HG03039 (cell line): ENCODE measurements at regions not wholly inside any gene's neighbourhood (a gene's known extent, or its start where the extent isn't known, plus 50 kb on each side); places are given as distances from the start of the nearest gene placed in this dataset.
"Not testable (repeated sequence)": the region's sequence is repeated elsewhere in the genome, so short reads cannot be mapped to it uniquely, and the experiment has no call there.

Source experiments
- ATAC-seq: cut with Tn5 transposase; IDR thresholded peaks from one replicate; pipeline ENCODE4 v1.9.1; 2021; ENCODE audit warnings: mild to moderate bottlenecking, moderate library complexity; ENCODE audit not compliant: unreplicated experiment

DNA sequence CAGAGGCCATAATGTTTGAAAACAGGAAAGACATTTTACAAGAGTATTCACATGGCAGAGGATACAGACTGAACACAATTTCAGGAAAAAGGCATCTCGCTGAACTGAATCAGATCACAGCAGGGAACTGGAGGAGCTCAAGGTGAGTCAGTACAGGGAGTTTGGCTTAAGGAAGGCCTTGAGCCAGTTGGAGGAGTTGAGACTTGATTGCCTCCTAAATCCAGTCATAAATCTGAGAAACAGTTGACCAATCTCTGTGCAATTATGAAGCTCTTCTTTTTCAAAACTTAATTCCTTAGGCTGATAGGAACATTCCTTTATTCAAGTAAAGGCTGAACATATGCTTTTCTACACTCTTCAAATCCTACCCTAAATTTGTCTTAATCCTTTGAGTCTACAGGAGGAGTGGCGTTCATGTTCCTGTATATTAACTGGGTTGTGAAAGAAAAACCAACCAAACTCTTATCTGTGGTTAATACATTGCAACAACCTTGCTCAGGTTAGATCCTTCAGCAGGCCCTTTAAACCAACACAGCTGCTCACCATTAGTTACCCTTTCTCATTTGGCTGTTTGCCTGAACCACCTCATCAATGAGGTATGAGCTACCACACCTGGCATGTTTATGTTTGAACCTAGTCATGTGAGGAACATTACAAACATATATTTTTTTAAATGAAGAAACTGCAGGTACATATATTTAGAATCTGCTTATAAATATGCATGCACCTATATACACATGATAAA lies 404.1 kb upstream of the ATP11B start:
- no peak for ATAC-seq

DNA sequence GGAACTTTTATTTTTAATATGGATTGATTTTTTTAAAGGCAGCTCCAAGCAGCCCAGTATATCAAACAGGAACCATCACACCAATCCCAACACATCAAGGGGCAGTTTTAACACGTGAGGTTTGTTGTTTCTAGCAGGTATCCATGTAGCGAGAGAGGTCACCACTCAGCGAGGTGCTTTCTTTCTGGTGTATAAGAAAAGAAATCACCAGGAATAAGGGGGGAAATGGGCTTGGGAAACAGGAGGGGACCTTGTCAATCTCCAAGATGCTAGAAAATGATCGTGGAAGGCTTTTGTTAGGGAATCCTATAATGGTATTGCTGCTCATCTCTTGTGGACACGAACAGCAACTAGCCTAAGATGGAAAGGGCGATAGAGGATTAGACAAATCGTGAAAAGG lies 402.9 kb upstream of the ATP11B start:
- ATAC-seq, result no peak

DNA sequence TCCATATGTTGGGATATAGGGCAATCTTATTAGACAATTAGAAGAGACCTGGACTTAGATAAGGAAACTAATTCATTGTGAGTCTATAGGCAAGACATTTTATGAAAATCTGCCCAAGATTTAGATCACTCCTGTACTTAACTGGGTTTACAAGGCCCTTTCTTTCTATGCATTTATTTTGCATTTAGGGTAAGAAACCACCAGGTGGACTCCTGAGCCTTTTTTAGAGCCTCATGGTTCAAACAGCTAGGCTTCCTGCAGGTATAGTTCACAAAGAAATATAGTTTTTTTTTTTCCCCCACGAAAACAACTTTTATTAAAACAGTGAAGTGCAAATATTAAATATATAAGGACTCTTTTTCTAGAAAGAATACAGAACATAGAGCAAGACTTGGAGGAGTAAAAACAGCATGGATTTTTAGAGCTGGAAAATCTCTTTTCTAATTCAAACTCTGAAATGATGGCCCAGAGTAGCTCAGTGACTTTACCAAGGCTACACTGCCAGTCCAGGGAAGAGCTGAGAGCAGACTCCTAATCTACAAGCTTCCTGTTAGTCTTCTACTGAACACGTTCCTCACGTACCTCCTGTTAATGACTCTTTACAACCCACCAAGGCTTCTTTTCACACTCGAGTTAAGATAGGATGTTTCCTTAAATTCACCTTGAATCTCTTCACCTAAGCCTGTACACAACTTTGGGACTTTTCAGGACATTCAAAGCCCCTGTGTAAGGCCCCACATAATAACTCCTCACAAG lies 400.9 kb upstream of the ATP11B start:
- ATAC-seq, result no peak

DNA sequence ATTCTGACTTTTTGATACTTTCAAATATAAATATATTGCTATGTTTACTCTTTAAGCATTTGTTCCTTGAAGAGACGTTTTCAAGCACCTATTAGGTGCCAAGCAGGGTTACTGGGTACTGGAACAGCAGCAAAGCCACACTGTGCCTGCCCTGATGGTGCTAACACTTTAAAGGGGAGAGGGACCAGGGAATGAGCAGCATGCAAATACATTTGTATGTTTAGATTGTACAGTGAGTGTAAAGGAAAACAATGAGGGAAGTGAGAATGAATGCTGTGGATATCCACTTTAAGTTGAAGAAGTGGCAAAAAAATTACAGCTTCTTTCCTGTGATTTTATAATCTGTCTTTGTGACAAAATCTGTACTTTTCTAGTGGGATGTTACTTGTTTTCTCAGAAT lies 400.2 kb upstream of the ATP11B start:
- no peak for ATAC-seq

DNA sequence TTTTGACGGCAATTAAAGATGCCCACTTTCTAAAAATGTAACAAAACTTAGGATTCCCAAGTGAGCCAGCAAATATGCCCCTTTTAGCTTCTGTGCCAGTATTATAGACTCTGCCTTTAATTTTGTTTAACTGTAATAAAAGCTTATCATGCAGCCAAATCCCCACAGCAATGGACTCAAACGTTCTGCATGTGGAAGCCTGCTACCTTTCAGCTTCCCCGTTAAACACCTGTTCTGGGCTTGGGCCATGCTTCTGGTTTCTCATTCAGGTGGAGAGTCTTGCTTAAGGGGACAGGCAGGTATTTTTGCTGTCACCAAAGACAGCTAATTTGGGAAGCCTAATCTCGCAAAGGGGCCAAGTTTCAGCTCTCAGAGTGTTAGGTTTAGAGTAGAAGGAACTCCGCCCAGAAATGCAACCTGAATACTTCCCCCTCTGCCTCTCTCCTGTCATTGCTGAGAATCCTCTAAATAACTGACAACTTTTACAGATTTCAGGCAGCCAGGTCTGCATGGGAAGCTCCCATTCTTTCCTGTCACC lies 399.4 kb upstream of the ATP11B start:
- ATAC-seq, result no peak

DNA sequence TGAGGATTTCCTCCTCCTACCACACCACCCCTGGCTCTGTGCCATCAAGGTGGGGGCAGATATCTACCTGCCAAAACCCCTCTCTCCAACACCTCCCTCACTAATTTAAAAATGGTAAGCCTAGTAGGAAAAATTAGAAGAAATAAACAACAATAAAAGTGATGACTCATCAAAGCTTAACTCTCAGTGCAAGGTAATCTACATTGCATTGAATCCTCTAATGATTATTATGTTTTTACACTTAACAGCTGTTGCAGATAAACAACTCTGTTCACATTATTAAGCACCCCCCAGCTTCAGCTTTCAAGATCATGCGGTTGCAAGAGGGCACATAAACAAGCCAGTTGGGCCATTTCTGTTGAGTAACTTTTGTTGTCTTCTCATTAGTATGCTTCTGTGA lies 396.1 kb upstream of the ATP11B start:
- no peak for ATAC-seq

DNA sequence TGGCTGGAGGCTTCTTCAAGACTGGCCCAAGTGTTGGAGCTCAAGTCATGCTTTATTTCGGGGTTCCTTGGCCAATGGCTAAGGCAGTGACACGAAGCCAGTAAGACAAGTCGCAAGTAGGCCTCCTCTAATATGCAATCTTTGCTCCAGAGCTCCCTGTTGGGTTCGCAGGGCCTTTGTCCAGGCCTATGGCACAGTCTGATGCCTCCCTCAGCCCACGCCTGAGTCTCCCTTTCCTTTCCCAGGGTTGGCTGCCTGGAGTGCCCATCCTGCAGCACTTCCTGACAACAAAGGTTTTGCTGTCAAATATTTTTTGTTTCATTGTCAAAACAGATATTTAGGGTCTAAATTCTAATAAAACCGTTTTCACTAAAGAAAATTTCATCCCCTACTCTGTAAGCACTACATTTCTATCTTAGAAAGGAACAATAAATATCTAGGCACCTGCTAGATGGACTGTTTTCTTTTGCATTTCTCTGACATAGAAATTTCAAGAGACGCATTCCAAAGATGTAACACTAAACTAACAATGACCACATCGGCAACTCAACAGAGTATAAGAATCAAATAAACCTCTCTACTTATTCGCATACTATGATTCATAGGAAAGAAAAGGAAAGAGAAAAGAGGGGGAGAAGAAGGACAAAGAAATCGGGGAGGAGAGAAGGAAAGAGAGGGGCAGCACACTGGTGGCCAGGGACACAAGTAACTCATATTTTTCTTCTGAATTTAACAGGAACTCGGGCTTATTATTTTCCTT lies 393.1 kb upstream of the ATP11B start:
- no peak for ATAC-seq

DNA sequence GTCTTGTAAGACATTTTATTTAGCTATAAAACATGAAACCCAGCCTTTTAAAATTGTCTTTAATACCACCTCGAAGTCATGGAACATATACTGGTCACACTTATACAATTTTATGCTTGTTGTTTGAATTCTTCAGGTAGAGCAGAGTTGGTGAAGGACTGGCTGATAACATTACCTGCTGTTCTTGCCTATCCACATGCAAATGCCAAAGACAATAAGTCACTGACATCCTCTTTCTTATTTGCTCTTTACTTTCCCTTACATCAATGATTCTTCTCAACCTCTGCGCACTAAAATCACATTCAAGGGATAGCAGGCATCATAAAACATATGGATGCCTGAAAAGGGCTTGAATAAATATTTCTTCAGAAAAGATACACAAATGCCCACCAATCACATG lies 392.5 kb upstream of the ATP11B start:
- ATAC-seq, result no peak

DNA sequence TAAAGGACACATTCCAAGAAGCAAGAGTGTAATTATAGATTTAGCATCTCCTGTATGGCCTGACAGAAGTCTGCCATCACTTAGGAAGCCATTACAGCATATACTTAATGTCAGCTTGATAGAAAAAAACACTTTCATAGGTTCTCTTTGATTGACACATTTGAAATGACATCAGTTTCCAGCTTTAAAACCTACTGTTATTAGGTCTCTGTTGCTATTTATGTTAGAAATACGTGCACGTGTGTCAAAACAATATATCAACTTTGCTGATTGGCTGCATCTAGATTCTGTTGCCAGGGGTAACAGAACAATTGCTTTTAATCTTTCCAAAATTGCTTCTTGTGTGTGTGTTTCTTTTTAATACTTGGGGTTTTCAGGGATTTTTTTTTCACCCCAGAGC lies 389.3 kb upstream of the ATP11B start:
- ATAC-seq, result no peak

DNA sequence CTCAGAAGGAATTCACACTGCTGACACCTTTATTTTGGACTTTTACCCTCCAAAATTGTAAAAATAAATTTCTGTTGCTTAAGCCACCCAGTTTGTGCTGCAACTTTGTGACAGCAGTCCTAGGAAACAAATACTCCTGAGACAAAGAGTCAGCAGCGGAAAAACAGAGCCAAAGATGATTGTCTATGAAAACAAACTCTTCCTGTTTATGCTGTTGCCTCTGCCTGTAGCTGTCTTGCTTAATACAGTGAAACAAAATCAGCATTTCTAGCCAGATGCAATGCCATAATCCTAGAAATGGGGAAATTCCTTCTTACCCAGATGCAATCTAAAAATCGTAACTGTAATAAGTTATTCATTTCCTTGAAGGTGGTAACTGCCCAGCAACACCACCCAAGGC lies 387.5 kb upstream of the ATP11B start:
- no peak for ATAC-seq

DNA sequence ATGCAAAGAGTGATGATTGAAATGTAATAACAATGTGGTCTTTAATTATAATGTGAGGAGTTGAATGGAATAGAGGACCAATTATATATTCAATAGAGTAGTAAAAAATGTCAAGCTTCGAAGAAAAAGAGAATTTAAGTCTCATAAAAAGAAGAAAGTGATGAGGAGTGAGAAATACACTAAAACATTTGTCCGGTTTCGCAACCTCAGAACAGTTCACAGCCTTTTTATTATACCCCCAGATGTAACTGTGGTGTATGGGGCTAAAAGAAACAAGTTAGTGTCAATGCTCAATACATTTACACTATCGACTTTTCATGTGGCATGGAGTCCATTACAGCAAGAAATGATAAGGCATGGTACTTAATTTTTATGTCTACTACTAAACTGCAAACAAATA lies 386.5 kb upstream of the ATP11B start:
- no peak for ATAC-seq

DNA sequence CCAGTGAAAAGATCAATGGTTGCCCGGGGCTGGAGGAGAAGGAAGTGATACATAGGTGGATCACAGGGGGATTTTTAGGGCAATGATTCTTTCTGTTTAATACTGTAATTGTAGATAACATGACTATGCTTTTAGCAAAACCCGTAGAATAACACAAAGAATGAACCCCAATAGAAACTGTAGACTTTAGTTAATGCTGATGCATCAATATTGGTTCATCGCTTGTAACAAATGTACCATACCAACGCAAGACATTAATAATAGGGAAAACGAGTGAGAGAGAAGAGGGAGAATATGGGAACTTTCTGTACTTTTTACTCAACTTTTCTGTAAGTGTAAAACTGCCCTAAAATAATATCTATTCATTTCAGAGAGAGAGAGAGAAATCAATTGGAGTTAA lies 383.3 kb upstream of the ATP11B start:
- no peak for ATAC-seq

DNA sequence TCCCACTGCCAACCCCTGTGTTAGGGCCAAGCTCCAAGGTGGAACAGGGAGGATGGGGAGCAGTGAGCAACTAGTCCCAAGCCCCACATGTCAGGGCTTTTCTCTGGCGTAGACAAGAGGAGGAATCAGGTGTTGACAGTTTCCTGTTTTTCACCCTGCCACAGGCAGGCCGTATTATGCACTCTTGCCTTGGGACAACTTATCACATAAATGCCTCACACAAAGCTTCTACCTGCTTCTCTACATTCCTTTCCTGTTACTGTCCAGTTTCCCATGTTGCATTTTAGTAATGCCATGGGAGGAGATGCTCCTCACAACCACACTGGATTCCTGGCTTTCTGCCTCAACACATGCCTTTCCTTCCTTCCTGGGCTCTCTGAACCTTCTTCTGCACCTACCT lies 381.2 kb upstream of the ATP11B start:
- no peak for ATAC-seq

DNA sequence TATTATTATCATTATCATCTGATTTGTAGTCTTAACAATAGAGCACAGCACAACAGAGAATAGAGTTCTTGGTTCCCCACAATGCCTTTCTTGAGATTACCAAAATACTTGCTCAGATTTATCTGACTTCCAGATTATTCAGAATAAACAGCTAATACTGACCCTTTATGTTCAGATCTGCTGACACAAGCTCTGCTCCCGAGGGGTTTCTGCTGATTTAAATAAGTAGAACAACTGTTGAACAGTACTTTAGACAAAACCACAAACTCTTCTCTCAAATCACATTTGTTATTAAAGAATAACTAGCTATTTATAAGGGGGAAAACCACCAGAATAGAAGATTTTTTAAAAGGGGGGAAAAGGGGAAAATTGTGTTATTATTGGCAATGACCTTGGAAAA lies 380.2 kb upstream of the ATP11B start:
- no peak for ATAC-seq

DNA sequence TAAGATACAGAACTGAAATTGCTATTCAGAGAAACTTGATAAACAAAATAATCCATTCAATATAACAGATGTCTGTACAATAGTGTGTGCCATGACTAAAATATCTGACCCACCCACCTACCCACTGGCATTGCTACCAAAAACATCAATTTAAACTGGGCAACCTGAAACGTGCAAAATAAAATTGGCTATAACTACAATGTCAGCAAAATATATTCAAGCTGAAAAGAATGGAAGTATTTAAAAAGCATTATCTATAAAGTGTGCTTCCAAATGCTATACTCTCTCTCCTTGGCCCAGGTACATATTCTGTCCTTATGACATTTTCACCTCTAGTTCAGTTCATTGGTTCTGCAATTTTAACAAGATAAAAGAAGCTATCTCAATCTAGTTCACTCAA lies 379.6 kb upstream of the ATP11B start:
- no peak for ATAC-seq

DNA sequence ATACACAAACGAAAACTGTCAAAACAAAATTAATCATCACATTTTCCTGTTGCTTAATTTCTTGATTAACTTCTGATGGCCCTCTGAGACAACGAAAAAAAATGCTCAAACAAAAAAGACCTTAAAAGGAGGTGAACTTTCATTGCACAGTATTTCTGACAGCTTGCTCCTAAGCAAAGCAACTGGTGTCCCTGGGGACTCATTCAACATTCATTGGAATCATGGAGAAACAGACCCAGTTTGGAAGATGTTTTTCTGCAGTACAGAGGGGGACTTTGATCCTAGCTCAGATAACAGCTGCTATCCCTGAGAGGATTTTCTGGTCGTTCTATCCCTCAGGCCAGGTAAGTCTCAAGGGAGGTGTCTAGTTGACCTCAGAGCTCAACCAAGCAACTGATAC lies 378.7 kb upstream of the ATP11B start:
- no peak for ATAC-seq

DNA sequence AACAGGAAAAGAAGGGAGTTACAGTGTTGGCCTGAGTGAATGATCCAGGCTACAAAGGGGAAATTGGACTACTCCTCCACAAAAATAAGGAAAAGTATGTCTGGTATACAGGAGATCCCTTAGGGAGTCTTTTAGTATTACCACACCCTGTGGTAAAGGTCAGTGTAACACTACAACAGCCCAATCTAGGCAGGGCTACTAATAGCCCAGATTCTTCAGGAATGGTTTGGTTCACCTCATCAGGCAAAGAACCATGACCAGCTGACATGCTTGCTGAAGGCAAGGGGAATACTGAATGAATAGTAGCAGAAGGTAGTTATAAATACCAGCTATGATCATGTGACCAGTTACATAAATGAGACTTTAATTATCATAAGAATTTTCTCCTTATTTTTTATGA lies 372.6 kb upstream of the ATP11B start:
- no peak for ATAC-seq

DNA sequence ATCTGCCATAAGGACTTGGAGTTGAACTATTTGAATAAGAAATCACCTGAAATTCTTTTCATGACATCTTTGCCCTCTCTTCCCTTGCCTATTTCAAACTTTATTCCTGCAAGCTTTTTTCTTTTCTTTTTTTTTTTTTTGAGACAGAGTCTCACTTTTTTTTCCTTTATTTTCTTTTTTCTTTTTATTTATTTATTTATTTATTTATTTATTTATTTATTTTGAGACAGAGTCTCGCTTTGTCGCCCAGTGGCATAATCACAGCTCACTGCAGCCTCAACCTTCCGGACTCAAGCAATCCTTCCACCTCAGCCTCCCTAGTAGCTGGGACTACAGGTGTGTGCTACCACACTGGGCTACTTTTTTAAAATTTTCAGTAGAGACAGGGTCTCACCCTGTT lies 369.3 kb upstream of the ATP11B start:
- ATAC-seq, result no peak

DNA sequence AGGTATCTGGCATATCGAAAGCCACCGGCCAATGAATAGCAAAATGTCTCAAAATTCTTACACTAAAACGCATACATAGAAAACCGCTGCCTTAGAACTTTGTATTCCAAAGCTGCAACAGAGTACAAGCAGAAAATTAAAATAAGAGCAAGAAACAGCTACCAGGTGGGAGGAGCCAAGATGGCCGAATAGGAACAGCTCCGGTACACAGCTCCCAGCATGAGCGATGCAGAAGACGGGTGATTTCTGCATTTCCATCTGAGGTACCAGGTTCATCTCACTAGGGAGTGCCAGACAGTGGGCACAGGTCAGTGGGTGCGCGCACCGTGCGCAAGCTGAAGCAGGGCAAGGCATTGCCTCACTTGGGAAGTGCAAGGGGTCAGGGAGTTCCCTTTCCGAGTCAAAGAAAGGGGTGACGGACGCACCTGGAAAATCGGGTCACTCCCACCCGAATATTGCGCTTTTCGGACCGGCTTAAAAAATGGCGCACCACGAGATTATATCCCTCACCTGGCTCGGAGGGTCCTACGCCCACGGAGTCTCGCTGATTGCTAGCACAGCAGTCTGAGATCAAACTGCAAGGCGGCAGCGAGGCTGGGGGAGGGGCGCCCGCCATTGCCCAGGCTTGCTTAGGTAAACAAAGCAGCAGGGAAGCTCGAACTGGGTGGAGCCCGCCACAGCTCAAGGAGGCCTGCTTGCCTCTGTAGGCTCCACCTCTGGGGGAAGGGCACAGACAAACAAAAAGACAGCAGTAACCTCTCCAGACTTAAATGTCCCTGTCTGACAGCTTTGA lies 367.2 kb upstream of the ATP11B start:
- ATAC-seq, result not testable (repeated sequence)

DNA sequence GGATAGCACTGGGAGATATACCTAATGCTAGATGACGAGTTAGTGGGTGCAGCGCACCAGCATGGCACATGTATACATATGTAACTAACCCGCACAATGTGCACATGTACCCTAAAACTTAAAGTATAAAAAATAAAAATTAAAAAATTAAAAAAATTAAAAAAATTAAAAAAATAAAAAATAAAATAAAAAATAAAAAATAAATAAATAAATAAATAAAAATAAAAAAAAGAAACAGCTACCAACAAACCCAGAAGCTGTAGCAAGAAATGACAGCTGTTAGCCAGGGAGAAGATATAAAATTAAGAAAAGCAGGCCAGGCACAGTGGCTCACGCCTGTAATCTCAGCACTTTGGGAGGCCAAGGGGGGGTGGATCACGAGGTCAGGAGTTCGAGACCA lies 361.3 kb upstream of the ATP11B start:
- not testable (repeated sequence) for ATAC-seq

DNA sequence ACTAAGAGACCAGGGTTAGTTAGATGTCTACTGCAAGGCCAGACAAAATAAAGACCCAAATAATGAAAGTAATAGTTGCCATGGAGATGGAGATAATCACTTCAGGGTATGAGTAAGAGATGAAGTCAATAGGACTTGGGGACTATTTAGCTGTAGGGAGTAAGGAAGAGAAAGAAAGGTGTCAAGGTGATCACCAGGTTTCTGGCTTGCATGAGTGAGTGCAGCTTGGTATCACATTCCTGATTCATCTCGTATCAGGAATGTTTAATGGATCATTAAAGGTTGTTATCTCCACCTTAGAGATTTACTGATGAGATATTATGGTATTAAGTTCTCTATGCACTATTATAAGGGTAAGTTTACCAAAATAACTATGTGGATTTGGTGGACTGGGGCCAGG lies 357.4 kb upstream of the ATP11B start:
- no peak for ATAC-seq
